K562 (cell line): ENCODE measurements at regions not wholly inside any gene's neighbourhood (a gene's known extent, or its start where the extent isn't known, plus 50 kb on each side); places are given as distances from the start of the nearest gene placed in this dataset.

Experiments
- KLF10 ChIP-seq: fragments of 250-450 bp; sonication (Bioruptor Pico); IDR thresholded peaks from 2 replicates; pipeline ENCODE4 v1.6.1; 2021; ENCODE audit warnings: matching md5 sums
- L3MBTL2 ChIP-seq: fragments of 450-650 bp; IDR thresholded peaks from 2 replicates; pipeline ENCODE4 v1.6.1; 2016; ENCODE audit warnings: mild to moderate bottlenecking, moderate library complexity
- NCOA1 ChIP-seq: fragments of 450-650 bp; IDR thresholded peaks from 2 replicates; pipeline ENCODE4 v1.6.1; 2016; ENCODE audit warnings: low read depth
- SIRT6 ChIP-seq: IDR thresholded peaks from one replicate; pipeline ENCODE4 v1.6.1; 2012; ENCODE audit warnings: low read depth, mild to moderate bottlenecking, control low read depth, inconsistent platforms, low read length, moderate library complexity
- SRSF1 ChIP-seq: fragments of 200-400 bp; formaldehyde crosslinking; IDR thresholded peaks from 2 replicates; pipeline ENCODE4 v1.6.1; 2017; ENCODE audit warnings: mild to moderate bottlenecking, low read depth, low read length, moderate library complexity
- ZNF217 ChIP-seq: sonication (generic); formaldehyde crosslinking; IDR thresholded peaks from 2 replicates; pipeline ENCODE4 v1.8.0; 2022; ENCODE audit warnings: mild to moderate bottlenecking, missing genetic modification reagents
- ZSCAN29 ChIP-seq: fragments of 450-650 bp; IDR thresholded peaks from 2 replicates; pipeline ENCODE4 v1.6.1; 2017
- TF ChIP-seq, protein P1 (sequence below): sonication (generic); formaldehyde crosslinking; IDR thresholded peaks from 2 replicates; pipeline ENCODE4 v1.5.0; 2020; ENCODE audit warnings: missing genetic modification reagents
- TF ChIP-seq, protein P2 (sequence below): sonication (generic); formaldehyde crosslinking; IDR thresholded peaks from 2 replicates; pipeline ENCODE4 v1.8.1; 2023; ENCODE audit warnings: mild to moderate bottlenecking, missing genetic modification reagents
- TF ChIP-seq, protein P3 (sequence below): fragments of 450-650 bp; formaldehyde crosslinking; IDR thresholded peaks from 2 replicates; pipeline ENCODE4 v1.4.0; 2020; ENCODE audit warnings: mild to moderate bottlenecking, moderate library complexity
- TF ChIP-seq, protein P4 (sequence below), 3 experiments: IDR thresholded peaks in 2 of 3; conservative IDR thresholded peaks in 1 of 3; 2 replicates each; pipeline ENCODE4 v1.5.1; 2011 to 2012; ENCODE audit warnings: low read length in 3 of 3, mild to moderate bottlenecking in 3 of 3, control low read depth in 2 of 3, improper control_type of control experiment in 1 of 3, inconsistent platforms in 1 of 3, low read depth in 1 of 3, mixed read lengths in 1 of 3, moderate library complexity in 1 of 3; ENCODE audit not compliant: insufficient read depth in 2 of 3

DNA sequence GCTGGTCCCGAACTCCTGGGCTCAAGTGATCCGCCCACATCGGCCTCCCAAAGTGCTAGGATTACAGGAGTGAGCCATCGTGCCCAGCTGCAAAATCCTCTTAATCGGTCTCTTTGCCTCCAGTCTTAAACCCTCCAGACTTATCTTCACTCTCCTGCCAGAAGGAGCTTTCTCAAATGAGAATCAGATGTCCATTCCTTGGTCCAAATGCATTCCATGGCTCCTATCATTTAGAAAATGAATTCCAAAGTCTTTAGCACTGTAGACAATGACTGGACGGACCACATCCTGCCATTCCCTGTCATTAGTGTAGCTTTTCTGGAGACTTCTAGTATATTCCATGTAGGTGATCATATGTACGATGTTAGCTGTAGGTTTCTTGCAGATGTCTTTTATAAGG is 141.9 kb downstream of the ID4 start:
- no peak for TF ChIP-seq SIRT6
- TF ChIP-seq, protein P1, sequence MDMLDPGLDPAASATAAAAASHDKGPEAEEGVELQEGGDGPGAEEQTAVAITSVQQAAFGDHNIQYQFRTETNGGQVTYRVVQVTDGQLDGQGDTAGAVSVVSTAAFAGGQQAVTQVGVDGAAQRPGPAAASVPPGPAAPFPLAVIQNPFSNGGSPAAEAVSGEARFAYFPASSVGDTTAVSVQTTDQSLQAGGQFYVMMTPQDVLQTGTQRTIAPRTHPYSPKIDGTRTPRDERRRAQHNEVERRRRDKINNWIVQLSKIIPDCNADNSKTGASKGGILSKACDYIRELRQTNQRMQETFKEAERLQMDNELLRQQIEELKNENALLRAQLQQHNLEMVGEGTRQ (CRISPR knock-in tag) = no peak
- TF ChIP-seq, protein P2, sequence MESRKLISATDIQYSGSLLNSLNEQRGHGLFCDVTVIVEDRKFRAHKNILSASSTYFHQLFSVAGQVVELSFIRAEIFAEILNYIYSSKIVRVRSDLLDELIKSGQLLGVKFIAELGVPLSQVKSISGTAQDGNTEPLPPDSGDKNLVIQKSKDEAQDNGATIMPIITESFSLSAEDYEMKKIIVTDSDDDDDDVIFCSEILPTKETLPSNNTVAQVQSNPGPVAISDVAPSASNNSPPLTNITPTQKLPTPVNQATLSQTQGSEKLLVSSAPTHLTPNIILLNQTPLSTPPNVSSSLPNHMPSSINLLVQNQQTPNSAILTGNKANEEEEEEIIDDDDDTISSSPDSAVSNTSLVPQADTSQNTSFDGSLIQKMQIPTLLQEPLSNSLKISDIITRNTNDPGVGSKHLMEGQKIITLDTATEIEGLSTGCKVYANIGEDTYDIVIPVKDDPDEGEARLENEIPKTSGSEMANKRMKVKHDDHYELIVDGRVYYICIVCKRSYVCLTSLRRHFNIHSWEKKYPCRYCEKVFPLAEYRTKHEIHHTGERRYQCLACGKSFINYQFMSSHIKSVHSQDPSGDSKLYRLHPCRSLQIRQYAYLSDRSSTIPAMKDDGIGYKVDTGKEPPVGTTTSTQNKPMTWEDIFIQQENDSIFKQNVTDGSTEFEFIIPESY (CRISPR knock-in tag) = no peak
- no peak for TF ChIP-seq ZNF217
- no peak for TF ChIP-seq L3MBTL2
- no peak for TF ChIP-seq ZSCAN29
- TF ChIP-seq, protein P3, sequence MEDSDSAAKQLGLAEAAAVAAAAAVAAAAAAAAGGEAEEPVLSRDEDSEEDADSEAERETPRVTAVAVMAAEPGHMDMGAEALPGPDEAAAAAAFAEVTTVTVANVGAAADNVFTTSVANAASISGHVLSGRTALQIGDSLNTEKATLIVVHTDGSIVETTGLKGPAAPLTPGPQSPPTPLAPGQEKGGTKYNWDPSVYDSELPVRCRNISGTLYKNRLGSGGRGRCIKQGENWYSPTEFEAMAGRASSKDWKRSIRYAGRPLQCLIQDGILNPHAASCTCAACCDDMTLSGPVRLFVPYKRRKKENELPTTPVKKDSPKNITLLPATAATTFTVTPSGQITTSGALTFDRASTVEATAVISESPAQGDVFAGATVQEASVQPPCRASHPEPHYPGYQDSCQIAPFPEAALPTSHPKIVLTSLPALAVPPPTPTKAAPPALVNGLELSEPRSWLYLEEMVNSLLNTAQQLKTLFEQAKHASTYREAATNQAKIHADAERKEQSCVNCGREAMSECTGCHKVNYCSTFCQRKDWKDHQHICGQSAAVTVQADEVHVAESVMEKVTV (CRISPR knock-in tag) = no peak
- TF ChIP-seq NCOA1 = no peak
- TF ChIP-seq, protein P4, sequence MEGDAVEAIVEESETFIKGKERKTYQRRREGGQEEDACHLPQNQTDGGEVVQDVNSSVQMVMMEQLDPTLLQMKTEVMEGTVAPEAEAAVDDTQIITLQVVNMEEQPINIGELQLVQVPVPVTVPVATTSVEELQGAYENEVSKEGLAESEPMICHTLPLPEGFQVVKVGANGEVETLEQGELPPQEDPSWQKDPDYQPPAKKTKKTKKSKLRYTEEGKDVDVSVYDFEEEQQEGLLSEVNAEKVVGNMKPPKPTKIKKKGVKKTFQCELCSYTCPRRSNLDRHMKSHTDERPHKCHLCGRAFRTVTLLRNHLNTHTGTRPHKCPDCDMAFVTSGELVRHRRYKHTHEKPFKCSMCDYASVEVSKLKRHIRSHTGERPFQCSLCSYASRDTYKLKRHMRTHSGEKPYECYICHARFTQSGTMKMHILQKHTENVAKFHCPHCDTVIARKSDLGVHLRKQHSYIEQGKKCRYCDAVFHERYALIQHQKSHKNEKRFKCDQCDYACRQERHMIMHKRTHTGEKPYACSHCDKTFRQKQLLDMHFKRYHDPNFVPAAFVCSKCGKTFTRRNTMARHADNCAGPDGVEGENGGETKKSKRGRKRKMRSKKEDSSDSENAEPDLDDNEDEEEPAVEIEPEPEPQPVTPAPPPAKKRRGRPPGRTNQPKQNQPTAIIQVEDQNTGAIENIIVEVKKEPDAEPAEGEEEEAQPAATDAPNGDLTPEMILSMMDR (IDR thresholded peaks at IDR 0.05 in 2 of 3, conservative IDR thresholded peaks at IDR 0.05 in 1 of 3; ENCODE audit: insufficient read depth in 2 of 3, low read depth in 1 of 3, low read length in 3 of 3) = no peak
- no peak for TF ChIP-seq KLF10 (CRISPR knock-in tag)
- no peak for TF ChIP-seq SRSF1
